Astrocyte of the cerebellum (primary cell): ENCODE measurements at regions not wholly inside any gene's neighbourhood (a gene's known extent, or its start where the extent isn't known, plus 50 kb on each side); places are given as distances from the start of the nearest gene placed in this dataset.

ENCODE experiments used
- DNase-seq: peaks from one replicate; pipeline ENCODE4 v3.0.0-alpha.2; 2011; ENCODE audit warnings: low read depth
- H3K4me3 ChIP-seq: 2 replicates; pipeline ENCODE4 v1.5.1; 2011; ENCODE audit warnings: mild to moderate bottlenecking, low read depth, low read length, moderate library complexity
- in situ Hi-C: cut with HindIII; loops from 2 replicates; pipeline ENCODE4 v1.10.0; 2017; ENCODE audit warnings: low sequenced_read_pairs
- TF ChIP-seq, protein P1 (sequence below): IDR thresholded peaks from 2 replicates; pipeline ENCODE4 v1.5.1; 2012; ENCODE audit warnings: low read length, low read depth, moderate library complexity, mild to moderate bottlenecking; ENCODE audit errors: missing control alignments

DNA sequence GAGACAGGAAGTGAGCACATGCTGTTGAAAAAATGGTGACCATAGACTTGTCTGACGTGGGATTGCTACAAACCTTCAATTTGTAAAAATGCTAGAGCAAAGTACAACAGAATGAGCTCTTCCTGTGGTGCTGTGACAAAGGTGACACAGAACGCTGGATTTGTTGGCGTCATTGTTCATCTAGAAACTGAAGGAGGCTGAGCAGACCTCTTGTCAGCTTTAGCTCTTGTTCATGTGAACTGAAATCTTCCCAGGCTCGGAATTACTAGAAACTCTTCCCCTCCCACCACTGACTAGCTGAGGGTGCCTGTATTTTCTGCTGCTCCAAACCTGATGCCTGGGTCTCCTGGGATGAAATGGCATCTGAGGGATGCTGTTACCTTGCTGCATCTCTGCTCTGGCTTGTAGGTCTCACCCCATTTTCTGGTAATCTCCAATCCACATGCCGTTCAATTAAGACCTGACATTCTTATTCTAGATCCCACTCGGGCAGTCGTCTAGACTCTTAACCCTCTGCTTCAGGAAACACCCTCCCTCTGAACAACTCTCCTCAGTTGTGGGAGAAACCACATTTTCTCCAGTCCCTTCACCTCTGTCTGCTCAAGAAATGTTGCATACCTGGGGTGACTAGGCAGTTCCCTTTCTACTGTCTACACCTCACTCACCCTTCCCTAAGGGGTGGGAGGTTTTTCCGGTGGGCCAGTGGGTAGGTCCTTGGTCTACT is 349.3 kb downstream of the CXCL12 start:
- in situ Hi-C loops = no loop called here
- TF ChIP-seq, protein P1, sequence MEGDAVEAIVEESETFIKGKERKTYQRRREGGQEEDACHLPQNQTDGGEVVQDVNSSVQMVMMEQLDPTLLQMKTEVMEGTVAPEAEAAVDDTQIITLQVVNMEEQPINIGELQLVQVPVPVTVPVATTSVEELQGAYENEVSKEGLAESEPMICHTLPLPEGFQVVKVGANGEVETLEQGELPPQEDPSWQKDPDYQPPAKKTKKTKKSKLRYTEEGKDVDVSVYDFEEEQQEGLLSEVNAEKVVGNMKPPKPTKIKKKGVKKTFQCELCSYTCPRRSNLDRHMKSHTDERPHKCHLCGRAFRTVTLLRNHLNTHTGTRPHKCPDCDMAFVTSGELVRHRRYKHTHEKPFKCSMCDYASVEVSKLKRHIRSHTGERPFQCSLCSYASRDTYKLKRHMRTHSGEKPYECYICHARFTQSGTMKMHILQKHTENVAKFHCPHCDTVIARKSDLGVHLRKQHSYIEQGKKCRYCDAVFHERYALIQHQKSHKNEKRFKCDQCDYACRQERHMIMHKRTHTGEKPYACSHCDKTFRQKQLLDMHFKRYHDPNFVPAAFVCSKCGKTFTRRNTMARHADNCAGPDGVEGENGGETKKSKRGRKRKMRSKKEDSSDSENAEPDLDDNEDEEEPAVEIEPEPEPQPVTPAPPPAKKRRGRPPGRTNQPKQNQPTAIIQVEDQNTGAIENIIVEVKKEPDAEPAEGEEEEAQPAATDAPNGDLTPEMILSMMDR = no peak
- no peak overlapping the region for H3K4me3 ChIP-seq
- no peak for DNase-seq

DNA sequence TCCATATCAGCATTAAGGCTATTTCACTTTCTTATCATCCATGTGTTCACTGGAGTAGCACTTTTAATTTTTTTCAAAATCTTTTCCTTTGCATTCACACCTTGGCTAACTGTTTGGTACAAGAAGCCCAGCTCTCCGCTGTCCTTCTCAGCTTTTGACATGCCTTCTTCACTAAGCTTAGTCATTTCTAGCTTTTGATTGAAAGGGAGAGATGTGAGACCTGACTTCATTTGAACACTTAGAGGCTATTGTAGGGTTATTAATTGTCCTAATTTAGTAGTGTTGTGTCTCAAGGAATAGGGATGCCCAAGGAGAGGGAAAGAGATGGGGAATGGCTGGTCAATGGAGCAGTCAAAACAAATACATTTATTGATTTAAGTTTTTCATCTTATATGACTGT is 350.0 kb downstream of the CXCL12 start:
- DNase-seq = no peak
- TF ChIP-seq, protein P1 = no peak
- in situ Hi-C loops = no loop called here
- no peak overlapping the region for H3K4me3 ChIP-seq

DNA sequence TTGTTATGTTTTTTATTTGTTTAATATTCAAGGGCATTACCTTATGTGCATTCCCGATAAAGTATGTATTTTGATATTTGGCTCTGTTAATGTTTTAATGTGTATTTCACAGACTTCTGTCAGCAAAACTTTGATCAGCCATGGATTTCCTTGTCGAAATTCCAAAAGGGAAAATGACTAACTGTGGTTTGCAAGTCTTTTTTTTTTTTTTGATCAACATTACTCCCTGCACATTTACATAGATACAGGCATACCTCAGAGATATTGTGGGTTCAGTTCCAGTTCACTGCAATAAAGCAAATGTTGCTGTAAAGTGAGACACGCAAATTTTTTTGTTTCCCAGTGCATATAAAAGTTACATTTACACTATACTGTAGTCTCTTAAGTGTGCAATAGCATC is 351.9 kb downstream of the CXCL12 start:
- H3K4me3 ChIP-seq = no peak overlapping the region
- TF ChIP-seq, protein P1 = no peak
- in situ Hi-C loops = no loop called here
- DNase-seq = peak; percentile 57

DNA sequence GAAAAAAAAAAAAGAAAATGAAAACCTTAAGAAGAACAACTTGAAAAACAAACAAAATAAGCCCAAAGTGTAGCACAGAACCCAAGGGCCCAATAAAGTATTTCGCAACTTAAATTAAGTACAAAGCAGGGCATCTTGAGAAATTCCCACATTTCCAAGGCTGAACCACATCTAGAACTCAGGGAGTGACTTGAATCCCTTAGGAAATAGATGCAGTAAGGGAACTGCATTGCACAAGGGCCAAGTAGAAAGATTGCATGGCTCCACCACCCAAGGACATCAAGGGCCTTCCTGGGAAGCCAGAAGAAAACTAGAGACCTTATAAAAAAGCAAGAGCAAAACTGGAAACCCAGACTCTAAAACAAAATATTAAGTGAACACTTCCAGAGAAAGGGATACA is 352.7 kb downstream of the CXCL12 start:
- TF ChIP-seq, protein P1 = no peak
- in situ Hi-C loops = no loop called here
- H3K4me3 ChIP-seq = no peak overlapping the region
- no peak for DNase-seq

DNA sequence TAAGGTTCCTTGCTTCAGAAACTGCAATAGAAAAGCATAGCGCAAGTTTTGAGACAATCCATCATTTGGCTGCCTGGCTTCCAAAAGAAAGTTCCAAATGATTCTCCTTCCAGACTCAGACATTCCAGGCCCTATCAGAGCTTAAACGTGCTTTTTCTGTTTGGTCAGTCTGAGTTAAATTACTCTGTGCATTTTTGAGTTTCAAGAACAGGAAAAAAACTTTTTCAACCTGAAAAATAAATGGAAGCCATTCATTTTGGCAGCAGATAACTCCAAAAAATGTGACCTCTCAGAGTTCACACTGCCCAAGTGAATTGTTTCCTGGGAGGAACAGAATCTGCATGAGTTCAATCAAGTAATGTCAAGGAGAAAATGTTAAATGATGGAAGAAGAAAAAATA is 354.2 kb downstream of the CXCL12 start:
- TF ChIP-seq, protein P1 = no peak
- no peak overlapping the region for H3K4me3 ChIP-seq
- in situ Hi-C loops = no loop called here
- no peak for DNase-seq

GRCh38 chr10:44030132-44030531 is 354.8 kb downstream of the CXCL12 start:
- DNase-seq = no peak
- no peak overlapping the region for H3K4me3 ChIP-seq
- in situ Hi-C loops = no loop called here
- TF ChIP-seq, protein P1 = no peak
